Mesothelial cell of epicardium (in vitro differentiated cells): ENCODE measurements at regions not wholly inside any gene's neighbourhood (a gene's known extent, or its start where the extent isn't known, plus 50 kb on each side); places are given as distances from the start of the nearest gene placed in this dataset.
A peak's percentile ranks its signal among the peaks of the same experiment; 100 is the strongest.

Experiments used
- DNase-seq, 2 experiments: peaks; one replicate each; pipeline ENCODE4 v3.0.0; 2021; ENCODE audit warnings: low spot score in 2 of 2; ENCODE audit not compliant: unreplicated experiment in 2 of 2
- H3K27ac Mint-ChIP-seq: 2 replicates; pipeline ENCODE4 v1.8.0; 2021; ENCODE audit warnings: mixed read lengths
- H3K27me3 Mint-ChIP-seq: 2 replicates; pipeline ENCODE4 v1.8.0; 2021; ENCODE audit warnings: low read depth, mixed read lengths
- H3K36me3 Mint-ChIP-seq: 2 replicates; pipeline ENCODE4 v1.8.0; 2021; ENCODE audit warnings: mixed read lengths
- H3K4me1 Mint-ChIP-seq: 2 replicates; pipeline ENCODE4 v1.8.0; 2021; ENCODE audit warnings: mixed read lengths
- H3K4me3 Mint-ChIP-seq: 2 replicates; pipeline ENCODE4 v1.8.0; 2021; ENCODE audit warnings: mild to moderate bottlenecking, moderate library complexity, mixed read lengths
- H3K9me3 Mint-ChIP-seq: 2 replicates; pipeline ENCODE4 v1.8.0; 2021; ENCODE audit warnings: mixed read lengths
- TF ChIP-seq, protein P1 (sequence below): fragments of 200-600 bp; sonication (generic); IDR thresholded peaks from one replicate; pipeline ENCODE4 v1.5.0; 2021; ENCODE audit warnings: antibody characterized with exemption; ENCODE audit not compliant: unreplicated experiment

DNA sequence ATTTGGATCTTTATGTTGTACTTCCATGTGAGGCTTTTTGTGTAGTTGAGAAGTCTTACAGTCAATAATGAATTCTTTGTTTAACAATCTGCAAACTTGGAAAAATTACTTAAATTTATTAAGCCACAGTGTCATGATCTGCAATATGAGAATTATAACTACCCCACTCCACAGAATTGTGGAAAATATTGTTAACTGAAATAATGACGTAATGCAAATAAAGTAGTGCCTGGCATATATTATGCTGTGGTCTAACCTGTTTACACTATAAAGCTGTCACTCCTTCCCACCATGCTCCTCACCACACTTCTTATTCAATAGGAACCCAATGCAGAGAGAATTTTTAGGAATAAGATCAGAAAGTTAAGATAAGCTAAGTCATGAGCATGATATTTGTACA is 632.1 kb upstream of the GALNTL6 start:
- TF ChIP-seq, protein P1, sequence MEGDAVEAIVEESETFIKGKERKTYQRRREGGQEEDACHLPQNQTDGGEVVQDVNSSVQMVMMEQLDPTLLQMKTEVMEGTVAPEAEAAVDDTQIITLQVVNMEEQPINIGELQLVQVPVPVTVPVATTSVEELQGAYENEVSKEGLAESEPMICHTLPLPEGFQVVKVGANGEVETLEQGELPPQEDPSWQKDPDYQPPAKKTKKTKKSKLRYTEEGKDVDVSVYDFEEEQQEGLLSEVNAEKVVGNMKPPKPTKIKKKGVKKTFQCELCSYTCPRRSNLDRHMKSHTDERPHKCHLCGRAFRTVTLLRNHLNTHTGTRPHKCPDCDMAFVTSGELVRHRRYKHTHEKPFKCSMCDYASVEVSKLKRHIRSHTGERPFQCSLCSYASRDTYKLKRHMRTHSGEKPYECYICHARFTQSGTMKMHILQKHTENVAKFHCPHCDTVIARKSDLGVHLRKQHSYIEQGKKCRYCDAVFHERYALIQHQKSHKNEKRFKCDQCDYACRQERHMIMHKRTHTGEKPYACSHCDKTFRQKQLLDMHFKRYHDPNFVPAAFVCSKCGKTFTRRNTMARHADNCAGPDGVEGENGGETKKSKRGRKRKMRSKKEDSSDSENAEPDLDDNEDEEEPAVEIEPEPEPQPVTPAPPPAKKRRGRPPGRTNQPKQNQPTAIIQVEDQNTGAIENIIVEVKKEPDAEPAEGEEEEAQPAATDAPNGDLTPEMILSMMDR, result no peak
- no peak for DNase-seq
- Mint-ChIP-seq H3K27ac (no peak overlapping the region), H3K36me3 (no peaks in the 10 kb centered on the region), H3K27me3 (peaks cover 2% of the 10 kb centered on the region), H3K9me3 (no peaks in the 10 kb centered on the region), H3K4me1 (no peaks in the 10 kb centered on the region), H3K4me3 (no peak overlapping the region)

- no peak overlapping the region for H3K27ac Mint-ChIP-seq
- TF ChIP-seq, protein P1, result no peak
- peaks cover 10% of the 10 kb centered on the region for H3K9me3 Mint-ChIP-seq
- peaks cover 3% of the 10 kb centered on the region for H3K36me3 Mint-ChIP-seq
- no peak overlapping the region for H3K4me3 Mint-ChIP-seq
- no peaks in the 10 kb centered on the region for H3K4me1 Mint-ChIP-seq
- H3K27me3 Mint-ChIP-seq, result peaks cover 2% of the 10 kb centered on the region
- DNase-seq, result no peak
Observed at GRCh38 chr4:171170671-171171070, 642.5 kb upstream of the GALNTL6 start.

DNA sequence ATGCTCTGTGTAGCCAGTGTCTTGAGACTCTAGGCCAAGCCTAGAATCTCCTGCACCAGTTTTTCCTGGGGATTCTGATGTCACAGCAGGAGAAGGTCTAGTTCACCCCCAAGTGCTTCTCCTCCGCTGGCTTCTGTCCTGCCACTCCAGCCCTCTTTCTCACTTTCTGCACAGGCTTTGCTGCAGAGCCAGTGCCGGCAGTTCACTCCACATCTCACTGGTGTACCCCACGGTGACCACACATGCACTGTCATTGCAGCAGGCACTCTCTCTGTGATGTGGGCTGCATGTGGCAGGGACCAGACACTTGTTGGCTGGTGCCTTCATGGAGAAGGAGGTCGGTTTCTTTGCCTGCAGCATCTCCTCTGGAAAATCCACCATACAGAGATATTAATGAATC is 643.8 kb upstream of the GALNTL6 start:
- no peak for DNase-seq
- H3K27me3 Mint-ChIP-seq, result no peaks in the 10 kb centered on the region
- H3K4me1 Mint-ChIP-seq, result no peaks in the 10 kb centered on the region
- peaks cover 10% of the 10 kb centered on the region for H3K9me3 Mint-ChIP-seq
- H3K27ac Mint-ChIP-seq, result no peak overlapping the region
- peaks cover 3% of the 10 kb centered on the region for H3K36me3 Mint-ChIP-seq
- TF ChIP-seq, protein P1, result no peak
- H3K4me3 Mint-ChIP-seq, result no peak overlapping the region

- Mint-ChIP-seq H3K4me1 (peaks cover 5% of the 10 kb centered on the region), H3K36me3 (no peaks in the 10 kb centered on the region), H3K27me3 (no peaks in the 10 kb centered on the region), H3K9me3 (no peaks in the 10 kb centered on the region), H3K27ac (no peak overlapping the region), H3K4me3 (no peak overlapping the region)
- no peak for DNase-seq
- TF ChIP-seq, protein P1, result no peak
Observed at GRCh38 chr4:171162478-171162877, 650.7 kb upstream of the GALNTL6 start.

- Mint-ChIP-seq H3K4me1 (peaks cover 5% of the 10 kb centered on the region), H3K27me3 (no peaks in the 10 kb centered on the region), H3K4me3 (no peak overlapping the region), H3K27ac (no peak overlapping the region), H3K36me3 (no peaks in the 10 kb centered on the region), H3K9me3 (no peaks in the 10 kb centered on the region)
- TF ChIP-seq, protein P1, result no peak
- DNase-seq, result no peak
Observed at GRCh38 chr4:171157462-171158082, 655.6 kb upstream of the GALNTL6 start.

DNA sequence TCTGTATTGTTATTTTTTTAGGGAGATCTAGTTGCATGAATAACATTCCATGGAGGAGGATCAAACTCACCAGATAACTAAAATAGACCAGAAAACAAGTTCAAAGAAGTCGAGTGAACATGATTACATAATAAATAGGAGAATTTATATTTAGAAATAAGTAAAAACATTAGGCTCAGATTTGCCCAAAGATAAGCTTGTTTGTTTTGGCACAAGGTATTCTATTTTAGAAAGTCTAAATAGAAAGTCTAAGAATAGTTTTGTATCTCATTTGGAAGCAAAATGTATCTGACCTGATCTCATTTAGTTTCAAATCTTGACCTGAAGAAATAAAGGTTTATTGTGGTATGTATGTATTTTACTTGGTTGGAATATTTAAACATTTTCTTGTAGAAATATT is 670.6 kb upstream of the GALNTL6 start:
- TF ChIP-seq, protein P1, result no peak
- no peak overlapping the region for H3K4me3 Mint-ChIP-seq
- no peak for DNase-seq
- peak overlapping the region; percentile 2 for H3K27ac Mint-ChIP-seq
- H3K27me3 Mint-ChIP-seq, result no peaks in the 10 kb centered on the region
- peaks cover 4% of the 10 kb centered on the region for H3K9me3 Mint-ChIP-seq
- H3K36me3 Mint-ChIP-seq, result no peaks in the 10 kb centered on the region
- H3K4me1 Mint-ChIP-seq, result peaks cover 10% of the 10 kb centered on the region
